ENCODE measurements at regions not wholly inside any gene's neighbourhood (a gene's known extent, or its start where the extent isn't known, plus 50 kb on each side); places are given as distances from the start of the nearest gene placed in this dataset.

- no peak for TF ChIP-seq CTCF (IDR thresholded peaks at IDR 0.05)
- no peak for TF ChIP-seq POLR2A (IDR thresholded peaks at IDR 0.05)
- no peak for TF ChIP-seq EP300 (IDR thresholded peaks at IDR 0.05)
- TF ChIP-seq POLR2AphosphoS5 (IDR thresholded peaks at IDR 0.05): no peak
These were observed 76.9 kb upstream of the HIF1A start for GRCh38 chr14:61618448-61618847.

Measured in sigmoid colon (tissue), 4 donors.